Epithelial cell of proximal tubule (primary cell): ENCODE measurements at regions not wholly inside any gene's neighbourhood (a gene's known extent, or its start where the extent isn't known, plus 50 kb on each side); places are given as distances from the start of the nearest gene placed in this dataset.
A peak's percentile ranks its signal among the peaks of the same experiment; 100 is the strongest.

Source experiments
- DNase-seq: peaks from one replicate; pipeline ENCODE4 v3.0.0-alpha.2; 2011; ENCODE audit warnings: low read depth
- H3K4me3 ChIP-seq: 2 replicates; pipeline ENCODE4 v1.5.1; 2011; ENCODE audit warnings: low read depth, mild to moderate bottlenecking, low read length
- CTCF ChIP-seq: conservative IDR thresholded peaks from 2 replicates; pipeline ENCODE4 v1.5.1; 2012; ENCODE audit warnings: low read depth, mild to moderate bottlenecking, low read length

DNA sequence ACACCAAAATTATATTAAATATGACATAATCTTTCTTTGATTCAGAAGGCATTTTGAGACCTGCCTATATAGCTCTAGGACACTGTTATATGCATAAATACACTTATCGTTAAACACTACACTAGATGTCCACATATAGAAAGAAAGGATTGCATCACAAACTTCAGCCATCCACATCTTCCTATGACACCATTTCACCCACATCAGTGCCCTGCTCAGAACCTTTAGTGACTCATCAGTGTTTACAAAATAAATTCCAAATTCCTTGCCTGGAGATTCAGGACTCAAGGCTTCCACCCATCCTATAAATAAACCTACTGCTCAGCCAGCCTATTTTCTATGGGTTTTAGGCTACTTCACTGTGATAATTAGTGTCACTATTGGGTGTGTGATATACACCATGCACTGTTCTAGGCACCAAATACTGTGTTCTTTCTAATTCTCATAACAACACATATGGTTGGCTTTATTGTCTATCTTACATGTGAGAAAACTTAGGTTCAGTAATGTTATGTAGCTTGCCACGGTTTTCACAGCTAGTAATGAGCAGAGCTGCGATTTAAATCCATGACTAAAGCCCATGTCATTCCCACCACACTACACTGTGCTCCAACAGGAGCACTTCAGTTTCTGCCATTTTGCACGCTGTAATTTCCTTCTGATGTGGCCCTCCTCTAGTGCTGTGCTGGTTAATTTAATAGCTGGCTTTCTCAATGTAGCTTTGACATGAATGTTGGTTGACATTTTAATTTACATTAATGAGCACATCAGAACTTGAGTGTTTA, 103.3 kb downstream of the SREK1 start:
- peak; percentile 56 for DNase-seq
- no peak for TF ChIP-seq CTCF
- no peak overlapping the region for H3K4me3 ChIP-seq

DNA sequence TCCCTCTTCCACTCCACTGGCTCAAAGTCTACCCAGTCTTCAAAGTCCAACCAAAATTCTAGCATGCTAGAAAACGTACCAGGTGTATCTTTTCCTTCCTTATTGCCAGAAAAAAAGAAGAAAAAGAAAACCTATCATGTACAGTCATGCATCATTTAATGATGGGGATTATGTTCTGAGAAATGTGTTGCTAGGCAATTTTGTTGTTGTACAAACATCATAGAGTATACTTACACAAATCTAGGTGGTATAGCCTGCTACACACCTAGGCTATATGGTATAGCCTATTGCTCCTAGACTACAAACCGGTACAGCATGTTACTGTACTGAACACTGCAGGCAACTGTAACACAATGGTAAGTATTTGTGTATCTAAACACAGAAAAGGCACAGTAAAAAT, 104.8 kb downstream of the SREK1 start:
- no peak for DNase-seq
- no peak overlapping the region for H3K4me3 ChIP-seq
- TF ChIP-seq CTCF = no peak

DNA sequence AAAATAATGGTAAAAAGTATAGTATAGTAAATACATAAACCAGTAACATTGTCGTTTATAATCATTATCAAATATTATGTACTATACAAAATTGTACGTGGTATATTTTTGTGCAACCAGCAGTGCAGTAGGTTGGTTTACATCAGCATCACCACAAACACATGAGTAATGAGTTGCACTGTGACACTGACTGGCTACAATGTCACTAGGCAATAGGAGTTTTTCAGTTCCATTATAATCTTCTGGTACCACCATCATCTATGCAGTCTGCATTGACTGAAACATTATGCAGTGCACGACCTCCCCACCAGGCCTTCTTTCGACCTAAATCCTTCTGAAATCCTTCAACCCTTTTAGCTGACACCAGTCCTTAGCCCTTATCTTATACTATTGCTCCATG, 105.8 kb downstream of the SREK1 start:
- H3K4me3 ChIP-seq = no peak overlapping the region
- DNase-seq = no peak
- TF ChIP-seq CTCF = no peak

DNA sequence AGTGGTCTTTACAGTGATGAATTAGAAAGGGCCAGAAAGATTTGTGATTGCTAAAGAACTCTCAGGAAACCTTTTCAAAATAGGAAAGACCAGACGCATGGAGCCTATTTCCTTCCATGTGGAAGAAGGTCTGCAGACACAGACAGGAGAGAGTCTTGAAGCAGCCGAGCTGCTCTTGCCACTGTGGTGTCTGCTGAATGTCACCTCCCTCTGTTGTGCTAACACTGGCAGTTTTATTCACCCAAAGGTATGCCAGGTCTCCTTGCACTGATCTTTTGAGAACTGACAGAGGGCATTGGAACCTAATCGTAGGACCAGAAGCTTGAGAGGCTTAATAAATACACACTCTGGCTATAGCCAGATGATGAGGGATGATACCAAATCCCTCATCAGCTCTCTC, 108.7 kb downstream of the SREK1 start:
- TF ChIP-seq CTCF = no peak

DNA sequence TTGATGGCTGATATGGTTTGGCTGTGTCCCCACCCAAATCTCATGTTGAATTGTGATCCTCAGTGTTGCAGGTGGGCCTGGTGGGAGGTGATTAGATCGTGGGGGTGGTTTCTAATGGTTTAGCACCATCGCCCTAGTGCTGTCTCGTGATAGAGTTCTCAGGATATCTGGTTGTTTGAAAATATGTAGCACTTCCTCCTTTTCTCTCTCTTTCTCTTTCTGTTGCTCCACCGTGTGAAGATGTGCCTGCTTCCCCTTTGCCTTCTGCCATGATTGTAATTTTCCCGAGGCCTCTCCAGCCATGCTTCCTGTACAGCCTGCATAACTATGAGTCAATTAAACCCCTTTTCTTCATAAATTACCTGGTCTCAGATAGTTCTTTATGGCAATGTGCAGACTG, 111.6 kb downstream of the SREK1 start:
- TF ChIP-seq CTCF = no peak
- no peak overlapping the region for H3K4me3 ChIP-seq
- DNase-seq = no peak

More for the DNA sequence above, 108.7 kb downstream of the SREK1 start:
- DNase-seq = no peak
- H3K4me3 ChIP-seq = no peak overlapping the region

DNA sequence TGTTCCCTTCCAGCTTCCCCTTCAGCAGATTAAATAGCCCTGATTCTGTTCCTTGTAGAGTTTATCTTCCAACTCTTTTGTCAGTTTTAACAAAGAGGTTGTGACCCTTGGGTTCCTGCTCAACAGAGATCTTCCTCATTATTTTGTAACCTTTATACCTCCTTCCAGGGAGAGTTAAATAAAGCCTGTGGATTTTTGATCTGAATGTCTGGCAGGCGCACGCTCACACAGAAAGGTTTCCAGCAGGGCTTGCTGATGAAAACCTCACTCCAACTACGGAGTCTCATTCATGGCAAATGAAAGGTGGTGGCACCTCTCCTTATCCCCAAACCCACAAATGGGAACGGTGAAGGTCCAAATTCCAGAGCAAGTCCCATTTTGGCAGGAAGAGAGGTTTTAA, 129.0 kb downstream of the SREK1 start:
- no peak for TF ChIP-seq CTCF
- no peak for DNase-seq
- no peak overlapping the region for H3K4me3 ChIP-seq

DNA sequence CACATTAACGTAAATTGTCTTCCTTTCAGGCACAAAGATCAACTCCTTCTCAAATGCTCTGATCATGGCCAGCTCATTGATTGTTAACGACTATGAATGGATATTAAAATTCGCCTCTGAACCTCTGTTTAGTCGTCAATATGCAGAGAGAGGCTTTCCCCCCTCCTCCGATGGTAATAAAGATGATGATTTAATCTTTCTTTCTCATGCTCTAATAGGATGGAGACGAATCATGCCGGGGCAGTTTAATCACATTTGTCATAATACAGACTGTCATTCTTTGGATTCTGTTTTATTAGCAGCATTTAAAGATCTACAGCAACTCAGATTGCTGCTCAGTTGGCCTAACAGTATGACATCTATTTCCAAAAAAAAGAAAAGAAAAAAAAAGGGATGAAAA, 132.9 kb downstream of the SREK1 start:
- TF ChIP-seq CTCF = no peak
- no peak overlapping the region for H3K4me3 ChIP-seq
- DNase-seq = no peak
